ENCODE measurements at regions not wholly inside any gene's neighbourhood (a gene's known extent, or its start where the extent isn't known, plus 50 kb on each side); places are given as distances from the start of the nearest gene placed in this dataset.

DNA sequence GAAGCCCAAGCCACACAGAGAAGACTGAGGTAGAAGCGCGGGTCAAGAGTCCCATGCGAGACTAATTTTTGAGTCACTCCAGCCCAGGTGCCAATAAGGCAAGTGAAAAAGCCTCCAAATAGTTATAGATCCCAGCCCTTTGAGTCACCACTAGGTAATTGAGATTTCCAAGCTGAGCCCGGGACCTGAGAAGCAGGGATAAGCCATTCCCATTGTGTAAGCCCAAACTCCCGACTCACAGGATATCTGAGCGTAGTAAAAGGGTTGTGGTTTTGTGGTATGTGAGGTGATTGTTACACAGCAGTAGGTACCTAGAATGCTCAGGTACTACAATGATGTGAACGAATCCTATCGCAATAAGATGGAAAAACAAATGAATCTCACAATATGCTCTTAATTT is 560.7 kb downstream of the DSC3 start:
- Mint-ChIP-seq H3K4me3 (no peak overlapping the region), H3K27me3 (no peaks in the 10 kb centered on the region), H3K27ac (no peak overlapping the region), H3K9me3 (peaks cover 0 to 11% (median 5%) of the 10 kb centered on the region in 11 donors), H3K4me1 (no peaks in the 10 kb centered on the region), H3K36me3 (no peaks in the 10 kb centered on the region)
- no peaks in the 10 kb centered on the region for H3K4me1 ChIP-seq (ENCODE audit: control insufficient read depth in 2 of 2, insufficient read depth in 2 of 2, low read length in 2 of 2)
- H3K36me3 ChIP-seq (ENCODE audit: control insufficient read depth in 2 of 3, insufficient read depth in 3 of 3, low read length in 3 of 3), result no peaks in the 10 kb centered on the region
- no peak overlapping the region for H3K27ac ChIP-seq (ENCODE audit: low read depth, low read length)
- DNase-seq, result no peak
- no peaks in the 10 kb centered on the region for H3K27me3 ChIP-seq (ENCODE audit: control insufficient read depth in 2 of 2, insufficient read depth in 2 of 2, low read length in 2 of 2)
- ChIA-PET POLR2A (no interaction called here), CTCF (no interaction called here)
- H3K4me3 ChIP-seq (ENCODE audit: low read length), result no peak overlapping the region
- H3K9me3 ChIP-seq (ENCODE audit: control insufficient read depth in 2 of 3, low read length in 3 of 3), result no peaks in the 10 kb centered on the region
- intact Hi-C loops (cut with micrococcal nuclease), result no loop called here
- no peak for ATAC-seq

GRCh38 chr18:30469091-30469490 is 573.5 kb downstream of the DSC3 start:
- H3K9me3 Mint-ChIP-seq, result peaks cover 0 to 16% (median 6%) of the 10 kb centered on the region in 11 donors
- intact Hi-C loops (cut with micrococcal nuclease), result no loop called here
- Histone ChIP-seq H3K4me1 (ENCODE audit: control insufficient read depth in 2 of 2, insufficient read depth in 2 of 2, low read length in 2 of 2) (no peaks in the 10 kb centered on the region), H3K27ac (ENCODE audit: low read depth, low read length) (no peak overlapping the region), H3K27me3 (ENCODE audit: control insufficient read depth in 2 of 2, insufficient read depth in 2 of 2, low read length in 2 of 2) (no peaks in the 10 kb centered on the region), H3K36me3 (ENCODE audit: control insufficient read depth in 2 of 3, insufficient read depth in 3 of 3, low read length in 3 of 3) (no peaks in the 10 kb centered on the region), H3K4me3 (ENCODE audit: low read length) (no peak overlapping the region), H3K9me3 (ENCODE audit: control insufficient read depth in 2 of 3, low read length in 3 of 3) (no peaks in the 10 kb centered on the region)
- CTCF ChIA-PET, result no interaction called here
- no peaks in the 10 kb centered on the region for H3K4me1 Mint-ChIP-seq
- H3K27me3 Mint-ChIP-seq, result no peaks in the 10 kb centered on the region
- DNase-seq, result no peak
- ATAC-seq, result no peak
- no peak overlapping the region for H3K27ac Mint-ChIP-seq
- H3K36me3 Mint-ChIP-seq, result peaks cover 0 to 4% (median 0%) of the 10 kb centered on the region in 5 donors
- POLR2A ChIA-PET, result no interaction called here
- no peak overlapping the region for H3K4me3 Mint-ChIP-seq

GRCh38 chr18:30465096-30465495 is 577.4 kb downstream of the DSC3 start:
- no peak overlapping the region for H3K4me3 ChIP-seq (ENCODE audit: low read length)
- ChIA-PET CTCF (no interaction called here), POLR2A (no interaction called here)
- H3K4me1 Mint-ChIP-seq, result no peaks in the 10 kb centered on the region
- H3K4me1 ChIP-seq (ENCODE audit: control insufficient read depth in 2 of 2, insufficient read depth in 2 of 2, low read length in 2 of 2), result no peaks in the 10 kb centered on the region
- DNase-seq (no peak), ATAC-seq (no peak)
- no peaks in the 10 kb centered on the region for H3K36me3 ChIP-seq (ENCODE audit: control insufficient read depth in 2 of 3, insufficient read depth in 3 of 3, low read length in 3 of 3)
- intact Hi-C loops (cut with micrococcal nuclease), result no loop called here
- no peaks in the 10 kb centered on the region for H3K9me3 ChIP-seq (ENCODE audit: control insufficient read depth in 2 of 3, low read length in 3 of 3)
- H3K36me3 Mint-ChIP-seq, result peaks cover 0 to 4% (median 0%) of the 10 kb centered on the region in 5 donors
- no peaks in the 10 kb centered on the region for H3K27me3 ChIP-seq (ENCODE audit: control insufficient read depth in 2 of 2, insufficient read depth in 2 of 2, low read length in 2 of 2)
- H3K4me3 Mint-ChIP-seq, result no peak overlapping the region
- peaks cover 0 to 18% (median 6%) of the 10 kb centered on the region in 11 donors for H3K9me3 Mint-ChIP-seq
- no peaks in the 10 kb centered on the region for H3K27me3 Mint-ChIP-seq
- no peak overlapping the region for H3K27ac ChIP-seq (ENCODE audit: low read depth, low read length)
- no peak overlapping the region for H3K27ac Mint-ChIP-seq

- H3K36me3 Mint-ChIP-seq, result no peaks in the 10 kb centered on the region
- Histone ChIP-seq H3K9me3 (ENCODE audit: control insufficient read depth in 2 of 3, low read length in 3 of 3) (no peaks in the 10 kb centered on the region), H3K27ac (ENCODE audit: low read depth, low read length) (no peak overlapping the region), H3K27me3 (ENCODE audit: control insufficient read depth in 2 of 2, insufficient read depth in 2 of 2, low read length in 2 of 2) (no peaks in the 10 kb centered on the region), H3K4me1 (ENCODE audit: control insufficient read depth in 2 of 2, insufficient read depth in 2 of 2, low read length in 2 of 2) (no peaks in the 10 kb centered on the region), H3K4me3 (ENCODE audit: low read length) (no peak overlapping the region), H3K36me3 (ENCODE audit: control insufficient read depth in 2 of 3, insufficient read depth in 3 of 3, low read length in 3 of 3) (no peaks in the 10 kb centered on the region)
- H3K9me3 Mint-ChIP-seq, result peaks cover 0 to 13% (median 3%) of the 10 kb centered on the region in 11 donors
- intact Hi-C loops (cut with micrococcal nuclease), result no loop called here
- ChIA-PET CTCF (no interaction called here), POLR2A (no interaction called here)
- H3K4me3 Mint-ChIP-seq, result no peak overlapping the region
- no peaks in the 10 kb centered on the region for H3K4me1 Mint-ChIP-seq
- no peak for DNase-seq
- no peak overlapping the region for H3K27ac Mint-ChIP-seq
- no peak for ATAC-seq
- H3K27me3 Mint-ChIP-seq, result no peaks in the 10 kb centered on the region
Measured at GRCh38 chr18:30457156-30457555, 585.4 kb downstream of the DSC3 start.

- no peaks in the 10 kb centered on the region for H3K4me1 ChIP-seq (ENCODE audit: control insufficient read depth in 2 of 2, insufficient read depth in 2 of 2, low read length in 2 of 2)
- DNase-seq, result no peak
- CTCF ChIA-PET, result no interaction called here
Measured at GRCh38 chr18:30455741-30456140, 586.8 kb downstream of the DSC3 start.

DNA sequence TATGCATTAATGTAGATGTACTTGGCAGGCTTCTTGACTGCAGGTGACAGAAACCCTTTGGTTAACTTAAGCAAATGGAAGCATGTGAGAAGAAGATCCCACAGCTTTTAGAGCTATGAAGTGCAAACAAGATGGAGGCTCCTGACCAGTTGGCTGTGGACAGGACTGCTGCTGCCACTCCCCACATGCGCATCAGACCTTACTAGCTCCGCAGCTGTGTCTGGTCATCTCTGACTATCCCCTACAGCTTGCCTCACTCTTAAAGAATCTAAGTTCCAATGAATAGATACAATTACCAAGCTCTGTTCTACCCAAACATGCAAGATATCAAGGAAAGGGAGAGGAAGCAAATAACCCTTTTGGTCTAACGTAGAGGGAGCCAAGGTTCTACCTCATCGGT is 587.6 kb downstream of the DSC3 start:
- H3K27me3 ChIP-seq (ENCODE audit: control insufficient read depth in 2 of 2, insufficient read depth in 2 of 2, low read length in 2 of 2), result no peaks in the 10 kb centered on the region
- Mint-ChIP-seq H3K27me3 (no peaks in the 10 kb centered on the region), H3K36me3 (no peaks in the 10 kb centered on the region), H3K4me1 (no peaks in the 10 kb centered on the region), H3K27ac (no peak overlapping the region), H3K9me3 (peaks cover 0 to 11% (median 3%) of the 10 kb centered on the region in 11 donors), H3K4me3 (no peak overlapping the region)
- ATAC-seq (no peak), DNase-seq (no peak)
- ChIA-PET POLR2A (no interaction called here), CTCF (no interaction called here)
- H3K4me1 ChIP-seq (ENCODE audit: control insufficient read depth in 2 of 2, insufficient read depth in 2 of 2, low read length in 2 of 2), result no peaks in the 10 kb centered on the region
- H3K4me3 ChIP-seq (ENCODE audit: low read length), result no peak overlapping the region
- no peak overlapping the region for H3K27ac ChIP-seq (ENCODE audit: low read depth, low read length)
- intact Hi-C loops (cut with micrococcal nuclease), result no loop called here
- H3K36me3 ChIP-seq (ENCODE audit: control insufficient read depth in 2 of 3, insufficient read depth in 3 of 3, low read length in 3 of 3), result no peaks in the 10 kb centered on the region
- no peaks in the 10 kb centered on the region for H3K9me3 ChIP-seq (ENCODE audit: control insufficient read depth in 2 of 3, low read length in 3 of 3)

More at GRCh38 chr18:30455741-30456140, 586.8 kb downstream of the DSC3 start:
- Mint-ChIP-seq H3K27ac (no peak overlapping the region), H3K36me3 (no peaks in the 10 kb centered on the region), H3K27me3 (no peaks in the 10 kb centered on the region), H3K4me1 (no peaks in the 10 kb centered on the region), H3K4me3 (no peak overlapping the region), H3K9me3 (peaks cover 0 to 13% (median 3%) of the 10 kb centered on the region in 11 donors)
- Histone ChIP-seq H3K27me3 (ENCODE audit: control insufficient read depth in 2 of 2, insufficient read depth in 2 of 2, low read length in 2 of 2) (no peaks in the 10 kb centered on the region), H3K4me3 (ENCODE audit: low read length) (no peak overlapping the region), H3K9me3 (ENCODE audit: control insufficient read depth in 2 of 3, low read length in 3 of 3) (no peaks in the 10 kb centered on the region), H3K27ac (ENCODE audit: low read depth, low read length) (no peak overlapping the region), H3K36me3 (ENCODE audit: control insufficient read depth in 2 of 3, insufficient read depth in 3 of 3, low read length in 3 of 3) (no peaks in the 10 kb centered on the region)
- no peak for ATAC-seq
- POLR2A ChIA-PET, result no interaction called here
- intact Hi-C loops (cut with micrococcal nuclease), result no loop called here

GRCh38 chr18:30451981-30452380 is 590.6 kb downstream of the DSC3 start:
- H3K27me3 Mint-ChIP-seq, result no peaks in the 10 kb centered on the region
- ChIA-PET POLR2A (no interaction called here), CTCF (no interaction called here)
- H3K4me1 Mint-ChIP-seq, result no peaks in the 10 kb centered on the region
- intact Hi-C loops (cut with micrococcal nuclease), result no loop called here
- H3K4me1 ChIP-seq (ENCODE audit: control insufficient read depth in 2 of 2, insufficient read depth in 2 of 2, low read length in 2 of 2), result no peaks in the 10 kb centered on the region
- H3K9me3 Mint-ChIP-seq, result peaks cover 0 to 13% (median 2%) of the 10 kb centered on the region in 11 donors
- H3K4me3 Mint-ChIP-seq, result no peak overlapping the region
- peaks cover 0 to 5% (median 0%) of the 10 kb centered on the region in 3 experiments for H3K9me3 ChIP-seq (ENCODE audit: control insufficient read depth in 2 of 3, low read length in 3 of 3)
- no peak overlapping the region for H3K27ac Mint-ChIP-seq
- no peak overlapping the region for H3K4me3 ChIP-seq (ENCODE audit: low read length)
- no peaks in the 10 kb centered on the region for H3K36me3 ChIP-seq (ENCODE audit: control insufficient read depth in 2 of 3, insufficient read depth in 3 of 3, low read length in 3 of 3)
- DNase-seq (no peak), ATAC-seq (no peak)
- H3K27ac ChIP-seq (ENCODE audit: low read depth, low read length), result no peak overlapping the region
- no peaks in the 10 kb centered on the region for H3K36me3 Mint-ChIP-seq
- no peaks in the 10 kb centered on the region for H3K27me3 ChIP-seq (ENCODE audit: control insufficient read depth in 2 of 2, insufficient read depth in 2 of 2, low read length in 2 of 2)

All from naive thymus-derived CD4-positive, alpha-beta T cell (primary cell).